GM23248 (cell line): ENCODE measurements at regions not wholly inside any gene's neighbourhood (a gene's known extent, or its start where the extent isn't known, plus 50 kb on each side); places are given as distances from the start of the nearest gene placed in this dataset.

Experiments
- DNase-seq: peaks from one replicate; pipeline ENCODE4 v3.0.0-alpha.2; 2015
- H2AFZ ChIP-seq: fragments of 200-600 bp; sonication (generic); 2 replicates; pipeline ENCODE4 v1.6.1; 2016; ENCODE audit warnings: antibody characterized with exemption
- H3F3A ChIP-seq: fragments of 200-600 bp; sonication (generic); 2 replicates; pipeline ENCODE4 v1.6.1; 2016; ENCODE audit warnings: mild to moderate bottlenecking, antibody characterized with exemption, mixed run types; ENCODE audit not compliant: insufficient read depth
- H3K27ac ChIP-seq: fragments of 200-600 bp; sonication (generic); 2 replicates; pipeline ENCODE4 v1.5.1; 2016; ENCODE audit warnings: mild to moderate bottlenecking
- H3K27me3 ChIP-seq: fragments of 200-600 bp; sonication (generic); replicated peaks from 2 replicates; pipeline ENCODE4 v1.6.1; 2016; ENCODE audit warnings: mild to moderate bottlenecking; ENCODE audit not compliant: insufficient read depth
- H3K36me3 ChIP-seq: fragments of 200-600 bp; sonication (generic); 2 replicates; pipeline ENCODE4 v1.6.1; 2016; ENCODE audit warnings: low read depth, mild to moderate bottlenecking
- H3K4me1 ChIP-seq: fragments of 200-600 bp; sonication (generic); 2 replicates; pipeline ENCODE4 v1.6.1; 2016; ENCODE audit warnings: mild to moderate bottlenecking; ENCODE audit not compliant: insufficient read depth
- H3K4me2 ChIP-seq: fragments of 200-600 bp; sonication (generic); one replicate; pipeline ENCODE4 v1.6.1; 2016; ENCODE audit warnings: mild to moderate bottlenecking; ENCODE audit not compliant: unreplicated experiment
- H3K4me3 ChIP-seq: fragments of 200-600 bp; sonication (generic); 2 replicates; pipeline ENCODE4 v1.5.1; 2016; ENCODE audit warnings: mild to moderate bottlenecking
- H3K79me2 ChIP-seq: fragments of 200-600 bp; sonication (generic); 2 replicates; pipeline ENCODE4 v1.6.1; 2016; ENCODE audit warnings: mild to moderate bottlenecking; ENCODE audit not compliant: insufficient read depth
- H3K9ac ChIP-seq: fragments of 200-600 bp; sonication (generic); 2 replicates; pipeline ENCODE4 v1.6.1; 2016; ENCODE audit warnings: mild to moderate bottlenecking
- H3K9me2 ChIP-seq: fragments of 200-600 bp; sonication (generic); 2 replicates; pipeline ENCODE4 v1.6.1; 2016; ENCODE audit warnings: mixed run types, mild to moderate bottlenecking, moderate library complexity; ENCODE audit not compliant: insufficient read depth
- H3K9me3 ChIP-seq: fragments of 200-600 bp; sonication (generic); one replicate; pipeline ENCODE4 v1.6.1; 2017; ENCODE audit warnings: low read depth
- H4K20me1 ChIP-seq: fragments of 200-600 bp; sonication (generic); 2 replicates; pipeline ENCODE4 v1.6.0; 2016; ENCODE audit not compliant: insufficient read depth
- EZH2 ChIP-seq: fragments of 200-600 bp; sonication (generic); IDR thresholded peaks from 2 replicates; pipeline ENCODE4 v1.6.1; 2018; ENCODE audit warnings: antibody characterized with exemption, mild to moderate bottlenecking; ENCODE audit not compliant: insufficient read depth, poor library complexity, severe bottlenecking
- EZH2phosphoT487 ChIP-seq: fragments of 200-600 bp; sonication (generic); IDR thresholded peaks from 2 replicates; pipeline ENCODE4 v1.6.1; 2018; ENCODE audit warnings: antibody characterized with exemption, moderate library complexity, mild to moderate bottlenecking, low read depth; ENCODE audit not compliant: insufficient read depth
- WGBS, 2 experiments: methylation state at CpG; one replicate each; pipeline ENCODE4 v1.1.6; 2015 to 2017; ENCODE audit warnings: low lambda C conversion rate in 2 of 2, low coverage in 1 of 2; ENCODE audit errors: missing lambda C conversion rate in 2 of 2; 5-methylcytosine and 5-hydroxymethylcytosine counted together
- in situ Hi-C: fragments of 300-500 bp; cut with MboI; formaldehyde crosslinking; loops from 2 replicates; pipeline ENCODE4 v1.15.0; 2020

- H3K9me2 ChIP-seq: no peaks in the 10 kb centered on the region
- H2AFZ ChIP-seq: no peak overlapping the region
- no peak overlapping the region for H3K9ac ChIP-seq
- no peaks in the 10 kb centered on the region for H3K79me2 ChIP-seq
- H3K9me3 ChIP-seq: no peaks in the 10 kb centered on the region
- H3K27ac ChIP-seq: no peak overlapping the region
- TF ChIP-seq EZH2phosphoT487 (no peak), EZH2 (no peak)
- H3K4me1 ChIP-seq: peaks cover 8% of the 10 kb centered on the region
- no peaks in the 10 kb centered on the region for H3K27me3 ChIP-seq
- no peaks in the 10 kb centered on the region for H3K36me3 ChIP-seq
- H3K4me2 ChIP-seq: no peak overlapping the region
- 93 to 95% methylated on average over 7 of the region's 7 CpGs for WGBS, 2 experiments
- in situ Hi-C loops: loop anchor here (25.0 kb wide), 1 partner anchor 1064 kb away; no protein-coding TSS in a partner anchor
- no peaks in the 10 kb centered on the region for H4K20me1 ChIP-seq
- H3K4me3 ChIP-seq: no peak overlapping the region
- DNase-seq: no peak
- H3F3A ChIP-seq: 0 out of 2 replicates have a peak, but pooled peaks cover 6% of the 10 kb centered on the region
These were observed 118.8 kb upstream of the LYZL2 start for GRCh38 chr10:30748152-30748973.

DNA sequence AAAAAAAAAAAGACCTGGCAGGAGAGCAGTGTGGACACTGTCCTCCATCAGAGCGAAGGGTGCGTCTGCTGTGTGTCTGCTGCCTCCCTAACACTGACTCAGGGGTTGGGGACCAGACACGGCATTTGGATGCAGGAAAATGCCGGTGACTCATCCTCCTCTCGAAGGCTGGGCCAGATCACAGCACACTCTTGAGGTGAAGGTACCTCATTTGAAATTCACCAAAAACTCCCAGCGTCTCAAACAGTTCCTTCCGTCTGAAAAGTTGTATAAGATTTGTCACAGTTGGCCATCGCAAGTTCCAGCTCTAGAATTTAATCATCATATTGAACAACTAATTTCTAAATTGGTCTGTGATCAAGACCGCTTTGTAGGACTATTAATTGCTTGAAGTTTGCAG lies 118.1 kb upstream of the LYZL2 start:
- Histone ChIP-seq H3F3A (0 out of 2 replicates have a peak, but pooled peaks cover 6% of the 10 kb centered on the region), H4K20me1 (no peaks in the 10 kb centered on the region), H3K36me3 (no peaks in the 10 kb centered on the region), H3K79me2 (no peaks in the 10 kb centered on the region), H3K27ac (no peak overlapping the region), H3K9me3 (no peaks in the 10 kb centered on the region), H3K4me1 (peaks cover 8% of the 10 kb centered on the region), H3K9ac (no peak overlapping the region), H3K4me2 (no peak overlapping the region), H3K27me3 (no peaks in the 10 kb centered on the region), H3K9me2 (no peaks in the 10 kb centered on the region), H3K4me3 (no peak overlapping the region), H2AFZ (no peak overlapping the region)
- 27 to 33% methylated on average over 9 of the region's 9 CpGs for WGBS, 2 experiments
- DNase-seq: peak; percentile 86
- TF ChIP-seq EZH2: no peak
- no peak for TF ChIP-seq EZH2phosphoT487
- in situ Hi-C loops: loop anchor here (25.0 kb wide), 1 partner anchor 1065 kb away; no protein-coding TSS in a partner anchor

GRCh38 chr10:30745953-30746352 lies 116.4 kb upstream of the LYZL2 start:
- TF ChIP-seq EZH2 (no peak), EZH2phosphoT487 (no peak)
- H3K36me3 ChIP-seq: no peaks in the 10 kb centered on the region
- no peak overlapping the region for H2AFZ ChIP-seq
- no peaks in the 10 kb centered on the region for H3K27me3 ChIP-seq
- no peak overlapping the region for H3K4me2 ChIP-seq
- no peak overlapping the region for H3K9ac ChIP-seq
- H3K4me1 ChIP-seq: no peaks in the 10 kb centered on the region; the same call in 1 of the 2 replicates
- H3K9me3 ChIP-seq: no peaks in the 10 kb centered on the region
- 0 out of 2 replicates have a peak, but pooled peaks cover 6% of the 10 kb centered on the region for H3F3A ChIP-seq
- in situ Hi-C loops: loop anchor here (25.0 kb wide), 1 partner anchor 1066 kb away; no protein-coding TSS in a partner anchor
- H3K4me3 ChIP-seq: no peak overlapping the region
- 96 to 98% methylated on average over 5 of the region's 5 CpGs for WGBS, 2 experiments
- no peak for DNase-seq
- H3K9me2 ChIP-seq: no peaks in the 10 kb centered on the region
- H3K79me2 ChIP-seq: no peaks in the 10 kb centered on the region
- no peaks in the 10 kb centered on the region for H4K20me1 ChIP-seq
- H3K27ac ChIP-seq: no peak overlapping the region

DNA sequence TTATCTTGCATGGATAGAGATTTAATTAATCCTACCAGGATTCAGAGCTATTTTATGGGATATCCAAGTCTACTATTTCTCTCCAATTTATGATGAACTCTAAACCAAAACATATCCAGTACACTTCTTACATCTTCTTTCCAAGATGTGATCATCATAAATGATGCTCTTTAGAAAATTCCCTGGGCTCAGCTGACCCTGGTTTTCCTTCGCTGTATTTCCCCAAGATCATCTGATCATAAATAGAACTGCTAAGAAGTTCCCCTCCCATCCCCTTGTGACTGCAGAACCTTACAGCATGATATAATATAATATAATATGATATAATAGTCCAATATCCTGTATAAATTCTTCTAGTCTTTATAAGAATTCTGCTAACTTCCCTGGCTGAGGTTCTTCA lies 114.6 kb upstream of the LYZL2 start:
- in situ Hi-C loops: loop anchor here (25.0 kb wide), 1 partner anchor 1068 kb away; no protein-coding TSS in a partner anchor
- 64 to 80% methylated on average over 1 of the region's 1 CpG for WGBS, 2 experiments
- Histone ChIP-seq H3K27ac (no peak overlapping the region), H2AFZ (no peak overlapping the region), H3K4me2 (no peak overlapping the region), H3K4me1 (no peaks in the 10 kb centered on the region; the same call in 1 of the 2 replicates), H4K20me1 (no peaks in the 10 kb centered on the region), H3K36me3 (no peaks in the 10 kb centered on the region), H3K9me3 (no peaks in the 10 kb centered on the region), H3K9me2 (no peaks in the 10 kb centered on the region), H3K79me2 (no peaks in the 10 kb centered on the region), H3F3A (0 out of 2 replicates have a peak, but pooled peaks cover 6% of the 10 kb centered on the region), H3K9ac (no peak overlapping the region), H3K27me3 (no peaks in the 10 kb centered on the region), H3K4me3 (no peak overlapping the region)
- DNase-seq: no peak
- TF ChIP-seq EZH2: no peak
- no peak for TF ChIP-seq EZH2phosphoT487
